ENCODE measurements at regions not wholly inside any gene's neighbourhood (a gene's known extent, or its start where the extent isn't known, plus 50 kb on each side); places are given as distances from the start of the nearest gene placed in this dataset.

- no peaks in the 10 kb centered on the region for H3K9me3 ChIP-seq (ENCODE audit: control insufficient read depth in 1 of 2, insufficient read depth in 1 of 2, low read depth in 1 of 2, low read length in 2 of 2)
- no peak overlapping the region for H3K27ac ChIP-seq (ENCODE audit: low read depth, low read length)
- H3K9me2 ChIP-seq (ENCODE audit: insufficient read depth): no peaks in the 10 kb centered on the region
- CTCF ChIA-PET: interaction anchor here (1.3 kb wide), 1 partner anchor 11 kb away, joined by 5 read pairs; no protein-coding TSS in a partner anchor
- RAD21 ChIA-PET (ENCODE audit: low non-redundant PET in 1 of 2, low total read pairs in 2 of 2, uncharacterized antibody in 2 of 2, unreplicated experiment in 2 of 2): no interaction called here
- DNase-seq (ENCODE audit: low read depth, low spot score): no peak
- no peak for TF ChIP-seq ZBTB33 (IDR thresholded peaks at IDR 0.05; ENCODE audit: extremely low read depth, insufficient replicate concordance, low read length)
- TF ChIP-seq ZFX (IDR thresholded peaks at IDR 0.05): no peak
- TF ChIP-seq POLR2AphosphoS5 (IDR thresholded peaks at IDR 0.05; ENCODE audit: low read depth, low read length): no peak
- TF ChIP-seq JUND (IDR thresholded peaks at IDR 0.05): no peak
- TF ChIP-seq EZH2phosphoT487 (IDR thresholded peaks at IDR 0.05; ENCODE audit: borderline replicate concordance): no peak
- TF ChIP-seq ELF1 (IDR thresholded peaks at IDR 0.05; ENCODE audit: borderline replicate concordance, low read depth): no peak
- no peak overlapping the region for H2AFZ ChIP-seq (ENCODE audit: low read depth, low read length, poor library complexity, severe bottlenecking)
- H3K27me3 ChIP-seq (ENCODE audit: insufficient read depth, low read length): peaks cover 27% of the 10 kb centered on the region
- peaks cover 0 to 6% of the 10 kb centered on the region in 2 experiments; a peak in 1 of 4 replicates for H3K4me1 ChIP-seq (ENCODE audit: control insufficient read depth in 1 of 2, insufficient read depth in 2 of 2, low read length in 2 of 2)
- no peaks in the 10 kb centered on the region for H3K36me3 ChIP-seq (ENCODE audit: control insufficient read depth in 1 of 2, insufficient read depth in 2 of 2, low read length in 2 of 2)
- no peak overlapping the region for H3K4me3 ChIP-seq (replicated peaks in 1 of 2; ENCODE audit: low read depth in 1 of 2, low read length in 2 of 2)
- intact Hi-C loops (cut with micrococcal nuclease): loop anchor here (10.0 kb wide), 1 partner anchor 1053 kb away; no protein-coding TSS in a partner anchor
- POLR2A ChIA-PET: no interaction called here
- no peaks in the 10 kb centered on the region for H3K79me2 ChIP-seq (ENCODE audit: insufficient read depth, low read length)
- no peak overlapping the region for H3K9ac ChIP-seq (ENCODE audit: low read length)
- no peak overlapping the region for H3K4me2 ChIP-seq (ENCODE audit: low read length)
- no TSS peak for BruUV-seq (replicated peaks)
- no peaks in the 10 kb centered on the region for H4K20me1 ChIP-seq (ENCODE audit: insufficient read depth)
- ATAC-seq: 0 out of 2 replicates have a peak, but pooled peaks have one; percentile 46
Measured at GRCh38 chr13:26941345-26942174, 181.0 kb upstream of the GPR12 start.
